Natural killer cell treated with Interleukin-12 subunit alpha and Interleukin-12 subunit beta and Interleukin-15 and Interleukin-18, amount 100 ng/mL, for 72 hours (primary cell): ENCODE measurements at regions not wholly inside any gene's neighbourhood (a gene's known extent, or its start where the extent isn't known, plus 50 kb on each side); places are given as distances from the start of the nearest gene placed in this dataset.

ENCODE experiments used
- ATAC-seq, 2 donors: fragments of 150-1000 bp; cut with Tn5 transposase in 1 of 2; sonication (Bioruptor Pico), chemical (Tn5 transposase) in 1 of 2; 2 replicates each; pipeline ENCODE4 v1.10.0; 2021
- DNase-seq: peaks from one replicate; pipeline ENCODE4 v3.0.0; 2022; ENCODE audit warnings: low spot score
- H3K27ac Mint-ChIP-seq, 2 donors: 1 replicate in 1 of 2; 2 replicates in 1 of 2; pipeline ENCODE4 v1.8.0; 2022; ENCODE audit warnings: mixed read lengths in 2 of 2, mild to moderate bottlenecking in 1 of 2, moderate library complexity in 1 of 2
- H3K27me3 Mint-ChIP-seq, 2 donors: 1 replicate in 1 of 2; 2 replicates in 1 of 2; pipeline ENCODE4 v1.8.0; 2022; ENCODE audit warnings: mixed read lengths in 2 of 2
- H3K36me3 Mint-ChIP-seq: one replicate; pipeline ENCODE4 v1.8.0; 2022; ENCODE audit warnings: mixed read lengths
- H3K4me1 Mint-ChIP-seq, 2 donors: 1 replicate in 1 of 2; 2 replicates in 1 of 2; pipeline ENCODE4 v1.8.0; 2022; ENCODE audit warnings: low read depth in 2 of 2, mixed read lengths in 2 of 2, mild to moderate bottlenecking in 1 of 2
- H3K4me3 Mint-ChIP-seq: one replicate; pipeline ENCODE4 v1.8.0; 2022; ENCODE audit warnings: mixed read lengths
- H3K9me3 Mint-ChIP-seq: 2 replicates; pipeline ENCODE4 v1.8.0; 2022; ENCODE audit warnings: mixed read lengths

GRCh38 chr12:97223419-97223818, 239.2 kb upstream of the RMST start:
- H3K4me1 Mint-ChIP-seq = no peaks in the 10 kb centered on the region
- H3K36me3 Mint-ChIP-seq = no peaks in the 10 kb centered on the region
- DNase-seq (no peak), ATAC-seq (no peak)
- H3K9me3 Mint-ChIP-seq = peaks cover 4% of the 10 kb centered on the region
- H3K27ac Mint-ChIP-seq = no peak overlapping the region
- no peak overlapping the region for H3K4me3 Mint-ChIP-seq
- no peaks in the 10 kb centered on the region for H3K27me3 Mint-ChIP-seq

GRCh38 chr12:97229004-97229403, 233.6 kb upstream of the RMST start:
- DNase-seq (no peak), ATAC-seq (no peak)
- Mint-ChIP-seq H3K9me3 (peaks cover 10% of the 10 kb centered on the region), H3K4me3 (no peak overlapping the region), H3K36me3 (no peaks in the 10 kb centered on the region), H3K27me3 (peaks cover 0 to 9% of the 10 kb centered on the region in 2 donors), H3K4me1 (no peaks in the 10 kb centered on the region), H3K27ac (no peak overlapping the region)

GRCh38 chr12:97235102-97235501, 227.5 kb upstream of the RMST start:
- no peak for DNase-seq
- Mint-ChIP-seq H3K27ac (no peak overlapping the region), H3K36me3 (no peaks in the 10 kb centered on the region), H3K4me3 (no peak overlapping the region), H3K9me3 (peaks cover 6% of the 10 kb centered on the region), H3K4me1 (no peaks in the 10 kb centered on the region), H3K27me3 (no peaks in the 10 kb centered on the region)
- no peak for ATAC-seq

- Mint-ChIP-seq H3K27ac (no peak overlapping the region), H3K4me3 (no peak overlapping the region), H3K27me3 (no peaks in the 10 kb centered on the region), H3K9me3 (no peaks in the 10 kb centered on the region), H3K36me3 (no peaks in the 10 kb centered on the region), H3K4me1 (no peaks in the 10 kb centered on the region)
- no peak for ATAC-seq
- DNase-seq = no peak
Measured at GRCh38 chr12:97246368-97246767, 216.2 kb upstream of the RMST start.

- H3K4me1 Mint-ChIP-seq = no peaks in the 10 kb centered on the region
- no peak overlapping the region for H3K27ac Mint-ChIP-seq
- ATAC-seq (no peak), DNase-seq (no peak)
- no peak overlapping the region for H3K4me3 Mint-ChIP-seq
- H3K27me3 Mint-ChIP-seq = peaks cover 0 to 14% of the 10 kb centered on the region in 2 donors
- H3K36me3 Mint-ChIP-seq = no peaks in the 10 kb centered on the region
- H3K9me3 Mint-ChIP-seq = no peaks in the 10 kb centered on the region
Measured at GRCh38 chr12:97250483-97250882, 212.1 kb upstream of the RMST start.

GRCh38 chr12:97257726-97258125, 204.9 kb upstream of the RMST start:
- peaks cover 0 to 7% of the 10 kb centered on the region in 2 donors for H3K27me3 Mint-ChIP-seq
- ATAC-seq = no peak

GRCh38 chr12:97259098-97259497, 203.5 kb upstream of the RMST start:
- H3K4me3 Mint-ChIP-seq = no peak overlapping the region
- ATAC-seq = no peak
- DNase-seq = no peak

More at GRCh38 chr12:97257726-97258125, 204.9 kb upstream of the RMST start:
- Mint-ChIP-seq H3K27ac (no peak overlapping the region), H3K4me3 (no peak overlapping the region), H3K36me3 (no peaks in the 10 kb centered on the region), H3K9me3 (peaks cover 3% of the 10 kb centered on the region), H3K4me1 (no peaks in the 10 kb centered on the region)
- DNase-seq = no peak

GRCh38 chr12:97260786-97261185, 201.8 kb upstream of the RMST start:
- no peak for ATAC-seq
- H3K27ac Mint-ChIP-seq = no peak overlapping the region

More at GRCh38 chr12:97259098-97259497, 203.5 kb upstream of the RMST start:
- peaks cover 3% of the 10 kb centered on the region for H3K9me3 Mint-ChIP-seq
- no peak overlapping the region for H3K27ac Mint-ChIP-seq
- H3K4me1 Mint-ChIP-seq = no peaks in the 10 kb centered on the region
- no peaks in the 10 kb centered on the region for H3K36me3 Mint-ChIP-seq
- peaks cover 0 to 10% of the 10 kb centered on the region in 2 donors for H3K27me3 Mint-ChIP-seq

GRCh38 chr12:97267166-97267565, 195.4 kb upstream of the RMST start:
- Mint-ChIP-seq H3K4me1 (no peaks in the 10 kb centered on the region), H3K27ac (no peak overlapping the region), H3K27me3 (peaks cover 0 to 26% of the 10 kb centered on the region in 2 donors), H3K4me3 (no peak overlapping the region), H3K9me3 (no peaks in the 10 kb centered on the region), H3K36me3 (no peaks in the 10 kb centered on the region)
- no peak for ATAC-seq
- no peak for DNase-seq

More at GRCh38 chr12:97260786-97261185, 201.8 kb upstream of the RMST start:
- no peak for DNase-seq
- peaks cover 0 to 17% of the 10 kb centered on the region in 2 donors for H3K27me3 Mint-ChIP-seq
- H3K4me1 Mint-ChIP-seq = no peaks in the 10 kb centered on the region
- H3K4me3 Mint-ChIP-seq = no peak overlapping the region
- peaks cover 3% of the 10 kb centered on the region for H3K9me3 Mint-ChIP-seq
- H3K36me3 Mint-ChIP-seq = no peaks in the 10 kb centered on the region

- H3K9me3 Mint-ChIP-seq = no peaks in the 10 kb centered on the region
- DNase-seq = no peak
- H3K4me1 Mint-ChIP-seq = no peaks in the 10 kb centered on the region
- H3K4me3 Mint-ChIP-seq = no peak overlapping the region
- no peaks in the 10 kb centered on the region for H3K36me3 Mint-ChIP-seq
- peaks cover 0 to 26% of the 10 kb centered on the region in 2 donors for H3K27me3 Mint-ChIP-seq
- H3K27ac Mint-ChIP-seq = no peak overlapping the region
- no peak for ATAC-seq
Measured at GRCh38 chr12:97267594-97268202, 194.9 kb upstream of the RMST start.

- no peak for ATAC-seq
- no peak overlapping the region for H3K4me3 Mint-ChIP-seq
- no peaks in the 10 kb centered on the region for H3K36me3 Mint-ChIP-seq
- no peaks in the 10 kb centered on the region for H3K9me3 Mint-ChIP-seq
- no peaks in the 10 kb centered on the region for H3K4me1 Mint-ChIP-seq
- no peak for DNase-seq
- peaks cover 12 to 19% of the 10 kb centered on the region in 2 donors for H3K27me3 Mint-ChIP-seq
- H3K27ac Mint-ChIP-seq = no peak overlapping the region
Measured at GRCh38 chr12:97272471-97272870, 190.1 kb upstream of the RMST start.

- H3K36me3 Mint-ChIP-seq = no peaks in the 10 kb centered on the region
- H3K4me3 Mint-ChIP-seq = no peak overlapping the region
- peaks cover 12 to 21% of the 10 kb centered on the region in 2 donors for H3K27me3 Mint-ChIP-seq
- ATAC-seq = no peak
- no peak for DNase-seq
- no peaks in the 10 kb centered on the region for H3K9me3 Mint-ChIP-seq
- no peak overlapping the region for H3K27ac Mint-ChIP-seq
- H3K4me1 Mint-ChIP-seq = no peaks in the 10 kb centered on the region
Measured at GRCh38 chr12:97274386-97274785, 188.2 kb upstream of the RMST start.

- no peaks in the 10 kb centered on the region for H3K9me3 Mint-ChIP-seq
- ATAC-seq = no peak
- H3K4me3 Mint-ChIP-seq = no peak overlapping the region
- DNase-seq = no peak
- no peaks in the 10 kb centered on the region for H3K4me1 Mint-ChIP-seq
- no peaks in the 10 kb centered on the region for H3K36me3 Mint-ChIP-seq
- H3K27me3 Mint-ChIP-seq = peaks cover 13 to 29% of the 10 kb centered on the region in 2 donors
- H3K27ac Mint-ChIP-seq = no peak overlapping the region
Measured at GRCh38 chr12:97275256-97275655, 187.3 kb upstream of the RMST start.

GRCh38 chr12:97275728-97276590, 186.6 kb upstream of the RMST start:
- H3K9me3 Mint-ChIP-seq = no peaks in the 10 kb centered on the region
- no peak overlapping the region for H3K4me3 Mint-ChIP-seq
- DNase-seq (no peak), ATAC-seq (no peak)
- peaks cover 15 to 27% of the 10 kb centered on the region in 2 donors for H3K27me3 Mint-ChIP-seq
- no peaks in the 10 kb centered on the region for H3K4me1 Mint-ChIP-seq
- no peak overlapping the region for H3K27ac Mint-ChIP-seq
- H3K36me3 Mint-ChIP-seq = no peaks in the 10 kb centered on the region
